Bronchial epithelial cell (primary cell): ENCODE measurements at regions not wholly inside any gene's neighbourhood (a gene's known extent, or its start where the extent isn't known, plus 50 kb on each side); places are given as distances from the start of the nearest gene placed in this dataset.
A peak's percentile ranks its signal among the peaks of the same experiment; 100 is the strongest.

Source experiments
- DNase-seq: peaks from one replicate; pipeline ENCODE4 v3.0.0-alpha.2; 2010; ENCODE audit warnings: low read depth
- FAIRE-seq: peaks from 2 replicates; lab custom pipeline; 2011; peaks lifted over from hg19 to GRCh38; lab: Jason Lieb, UNC
- H3K27me3 ChIP-seq: 2 replicates; pipeline ENCODE4 v1.5.1; 2011; ENCODE audit warnings: low read length; ENCODE audit not compliant: control insufficient read depth, insufficient read depth
- H3K36me3 ChIP-seq: 2 replicates; pipeline ENCODE4 v1.5.1; 2011; ENCODE audit warnings: low read length; ENCODE audit not compliant: control insufficient read depth, insufficient read depth
- H3K4me3 ChIP-seq: 2 replicates; pipeline ENCODE4 v1.5.1; 2011; ENCODE audit warnings: mild to moderate bottlenecking, low read depth, low read length, control low read depth
- CTCF ChIP-seq: IDR thresholded peaks from 2 replicates; pipeline ENCODE4 v1.5.1; 2011; ENCODE audit warnings: mild to moderate bottlenecking, moderate library complexity, low read length, control low read depth, inconsistent platforms; ENCODE audit not compliant: insufficient read depth, severe bottlenecking

- no peak overlapping the region for H3K4me3 ChIP-seq
- no peak for TF ChIP-seq CTCF
- H3K27me3 ChIP-seq = no peaks in the 10 kb centered on the region
- DNase-seq = no peak
- FAIRE-seq = no peak
- H3K36me3 ChIP-seq = no peaks in the 10 kb centered on the region
These were observed 426.4 kb downstream of the PDGFC start for GRCh38 chr4:156545003-156545785.

GRCh38 chr4:156539376-156539775, 432.2 kb downstream of the PDGFC start:
- Histone ChIP-seq H3K27me3 (no peaks in the 10 kb centered on the region), H3K4me3 (no peak overlapping the region), H3K36me3 (no peaks in the 10 kb centered on the region)
- TF ChIP-seq CTCF = no peak
- no peak for DNase-seq
- FAIRE-seq = no peak

- TF ChIP-seq CTCF = no peak
- Histone ChIP-seq H3K27me3 (no peaks in the 10 kb centered on the region), H3K4me3 (no peak overlapping the region), H3K36me3 (no peaks in the 10 kb centered on the region)
- peak; percentile 25 for DNase-seq
- no peak for FAIRE-seq
These were observed 432.8 kb downstream of the PDGFC start for GRCh38 chr4:156538651-156539257.

GRCh38 chr4:156538210-156538609, 433.4 kb downstream of the PDGFC start:
- DNase-seq (no peak), FAIRE-seq (no peak)
- Histone ChIP-seq H3K36me3 (no peaks in the 10 kb centered on the region), H3K27me3 (no peaks in the 10 kb centered on the region), H3K4me3 (no peak overlapping the region)
- no peak for TF ChIP-seq CTCF

- no peaks in the 10 kb centered on the region for H3K27me3 ChIP-seq
- DNase-seq (no peak), FAIRE-seq (no peak)
- H3K4me3 ChIP-seq = no peak overlapping the region
- H3K36me3 ChIP-seq = no peaks in the 10 kb centered on the region
- TF ChIP-seq CTCF = no peak
These were observed 434.3 kb downstream of the PDGFC start for GRCh38 chr4:156537286-156537685.
